ENCODE measurements at regions not wholly inside any gene's neighbourhood (a gene's known extent, or its start where the extent isn't known, plus 50 kb on each side); places are given as distances from the start of the nearest gene placed in this dataset.
"Not testable (repeated sequence)": the region's sequence is repeated elsewhere in the genome, so short reads cannot be mapped to it uniquely, and the experiment has no call there.

- intact Hi-C loops (cut with micrococcal nuclease), result loop anchor here (1.0 to 10.0 kb wide), 7 partner anchors 44 to 1303 kb away; partner anchors contain the start of gene CPEB2
- H3K9me3 ChIP-seq (ENCODE audit: low read length), result no peaks in the 10 kb centered on the region
- H3K27ac ChIP-seq (ENCODE audit: low read length), result peak overlapping the region; percentile 96
- H3K79me2 ChIP-seq (ENCODE audit: low read length), result no peaks in the 10 kb centered on the region
- H3K9ac ChIP-seq (ENCODE audit: low read length), result peak overlapping the region; percentile 64
- CTCF ChIA-PET, result interaction anchor here (0.8 kb wide), 1 partner anchor 207 kb away, joined by 3 read pairs; no protein-coding TSS in a partner anchor
- H3K36me3 ChIP-seq (ENCODE audit: low read depth, low read length), result no peaks in the 10 kb centered on the region
- TSS peak; percentile 18 for BruUV-seq (replicated peaks)
- H3K4me2 ChIP-seq (ENCODE audit: low read length), result peak overlapping the region; percentile 71
- peaks cover 9% of the 10 kb centered on the region for H3F3A ChIP-seq (ENCODE audit: low read length, unreplicated experiment)
- peak overlapping the region; percentile 31; the same call in 1 of the 2 replicates for H3K4me3 ChIP-seq (ENCODE audit: low read length)
- peak; percentile 92 for DNase-seq
- no peaks in the 10 kb centered on the region for H4K20me1 ChIP-seq (ENCODE audit: low read length)
- H3K27me3 ChIP-seq (ENCODE audit: low read length), result no peaks in the 10 kb centered on the region
- no peak for TF ChIP-seq CTCF (conservative IDR thresholded peaks at IDR 0.05; ENCODE audit: low read depth, low read length)
- TF ChIP-seq EZH2 (IDR thresholded peaks at IDR 0.05; ENCODE audit: low read length, unreplicated experiment), result no peak
- TF ChIP-seq EZH2phosphoT487 (IDR thresholded peaks at IDR 0.05; ENCODE audit: borderline replicate concordance, low read length), result no peak
- ATAC-seq, result peak; percentile 46
- peaks cover 60% of the 10 kb centered on the region for H3K4me1 ChIP-seq (ENCODE audit: insufficient read depth, low read length)
- peak overlapping the region; percentile 37; the same call in 1 of the 2 replicates for H2AFZ ChIP-seq (ENCODE audit: low read length)
- no peaks in the 10 kb centered on the region for H3K9me2 ChIP-seq (replicated peaks; ENCODE audit: low read length)
- POLR2A ChIA-PET (ENCODE audit: unreplicated experiment), result interaction anchor here (0.5 kb wide), 1 partner anchor 43 kb away, joined by 8 read pairs; no protein-coding TSS in a partner anchor
These were observed 72.7 kb upstream of the BOD1L1 start for GRCh38 chr4:13700021-13700857.

GRCh38 chr4:13700858-13701140 is 73.3 kb upstream of the BOD1L1 start:
- ChIA-PET POLR2A (ENCODE audit: unreplicated experiment) (interaction anchor here (0.5 kb wide), 1 partner anchor 44 kb away, joined by 8 read pairs; no protein-coding TSS in a partner anchor), CTCF (interaction anchor here (0.8 kb wide), 1 partner anchor 206 kb away, joined by 3 read pairs; no protein-coding TSS in a partner anchor)
- H3K4me3 ChIP-seq (ENCODE audit: low read length), result peak overlapping the region; percentile 33; the same call in 1 of the 2 replicates
- intact Hi-C loops (cut with micrococcal nuclease), result loop anchor here (1.0 to 10.0 kb wide), 7 partner anchors 44 to 1302 kb away; partner anchors contain the start of gene CPEB2
- not testable (repeated sequence) for H3K36me3 ChIP-seq (ENCODE audit: low read depth, low read length); H3F3A ChIP-seq (ENCODE audit: low read length, unreplicated experiment); DNase-seq; H3K9me3 ChIP-seq (ENCODE audit: low read length); ATAC-seq; H3K79me2 ChIP-seq (ENCODE audit: low read length); H4K20me1 ChIP-seq (ENCODE audit: low read length); BruUV-seq (replicated peaks); H2AFZ ChIP-seq (ENCODE audit: low read length); H3K27me3 ChIP-seq (ENCODE audit: low read length); H3K9me2 ChIP-seq (replicated peaks; ENCODE audit: low read length)
- H3K27ac ChIP-seq (ENCODE audit: low read length), result peak overlapping the region; percentile 96
- peak overlapping the region; percentile 63 for H3K9ac ChIP-seq (ENCODE audit: low read length)
- H3K4me2 ChIP-seq (ENCODE audit: low read length), result peak overlapping the region; percentile 71
- peaks cover 65% of the 10 kb centered on the region for H3K4me1 ChIP-seq (ENCODE audit: insufficient read depth, low read length)

- Histone ChIP-seq H4K20me1 (ENCODE audit: low read length) (no peaks in the 10 kb centered on the region), H3F3A (ENCODE audit: low read length, unreplicated experiment) (peaks cover 9% of the 10 kb centered on the region), H3K9me2 (replicated peaks; ENCODE audit: low read length) (no peaks in the 10 kb centered on the region), H3K27me3 (ENCODE audit: low read length) (no peaks in the 10 kb centered on the region), H3K4me1 (ENCODE audit: insufficient read depth, low read length) (peaks cover 67% of the 10 kb centered on the region), H3K4me2 (ENCODE audit: low read length) (peak overlapping the region; percentile 71), H3K79me2 (ENCODE audit: low read length) (no peaks in the 10 kb centered on the region), H3K4me3 (ENCODE audit: low read length) (no peak overlapping the region; the same call in 1 of the 2 replicates), H3K36me3 (ENCODE audit: low read depth, low read length) (no peaks in the 10 kb centered on the region), H3K9me3 (ENCODE audit: low read length) (no peaks in the 10 kb centered on the region), H3K9ac (ENCODE audit: low read length) (peak overlapping the region; percentile 63), H3K27ac (ENCODE audit: low read length) (peak overlapping the region; percentile 96), H2AFZ (ENCODE audit: low read length) (no peak overlapping the region)
- intact Hi-C loops (cut with micrococcal nuclease), result loop anchor here (2.0 to 10.0 kb wide), 5 partner anchors 153 to 1301 kb away; partner anchors contain the start of gene CPEB2
- TF ChIP-seq EZH2phosphoT487 (IDR thresholded peaks at IDR 0.05; ENCODE audit: borderline replicate concordance, low read length), result no peak
- TF ChIP-seq CTCF (conservative IDR thresholded peaks at IDR 0.05; ENCODE audit: low read depth, low read length), result no peak
- TF ChIP-seq EZH2 (IDR thresholded peaks at IDR 0.05; ENCODE audit: low read length, unreplicated experiment), result no peak
- BruUV-seq (replicated peaks), result no TSS peak
- CTCF ChIA-PET, result no interaction called here
- POLR2A ChIA-PET (ENCODE audit: unreplicated experiment), result no interaction called here
- DNase-seq, result peak; percentile 92
- ATAC-seq, result peak; percentile 43
These were observed 74.5 kb upstream of the BOD1L1 start for GRCh38 chr4:13701937-13702446.
